ENCODE measurements at regions not wholly inside any gene's neighbourhood (a gene's known extent, or its start where the extent isn't known, plus 50 kb on each side); places are given as distances from the start of the nearest gene placed in this dataset.

GRCh38 chr14:97283841-97284240 lies 486.7 kb downstream of the VRK1 start (continued):
- TF ChIP-seq HOXA3 (CRISPR knock-in tag; IDR thresholded peaks at IDR 0.05) (no peak), ERF (CRISPR knock-in tag; IDR thresholded peaks at IDR 0.05) (no peak), PTBP1 (IDR thresholded peaks at IDR 0.05; ENCODE audit: low read depth, low read length, poor library complexity, severe bottlenecking) (no peak), ZFAT (CRISPR knock-in tag; conservative IDR thresholded peaks at IDR 0.05) (no peak), ZSCAN31 (CRISPR knock-in tag; IDR thresholded peaks at IDR 0.05; ENCODE audit: low read depth) (no peak), THRA (CRISPR knock-in tag; IDR thresholded peaks at IDR 0.05; ENCODE audit: borderline replicate concordance) (no peak)

GRCh38 chr14:97287956-97288355 lies 490.8 kb downstream of the VRK1 start:
- ATAC-seq (no peak), FAIRE-seq (no peak), DNase-seq (ENCODE audit: low spot score) (no peak)
- Histone ChIP-seq H4K20me1 (ENCODE audit: insufficient read depth, low read length) (no peaks in the 10 kb centered on the region), H3K79me2 (ENCODE audit: insufficient read depth, low read length) (no peaks in the 10 kb centered on the region), H3K9ac (ENCODE audit: insufficient read depth, low read depth, low read length) (no peak overlapping the region), H3K4me3 (replicated peaks in 1 of 3; ENCODE audit: insufficient read depth in 1 of 3, low read depth in 2 of 3, low read length in 3 of 3) (no peak overlapping the region), H3K36me3 (replicated peaks in 1 of 2; ENCODE audit: control insufficient read depth in 1 of 2, insufficient read depth in 2 of 2, low read length in 2 of 2) (no peaks in the 10 kb centered on the region), H2AFZ (ENCODE audit: low read length) (no peak overlapping the region), H3K27ac (ENCODE audit: extremely low read length, insufficient read depth, low read length) (no peak overlapping the region), H3K4me2 (ENCODE audit: low read depth, low read length) (no peak overlapping the region), H3K27me3 (ENCODE audit: control insufficient read depth in 1 of 2, insufficient read depth in 2 of 2, low read length in 2 of 2) (no peaks in the 10 kb centered on the region), H3K4me1 (ENCODE audit: insufficient read depth, low read length) (no peaks in the 10 kb centered on the region), H3K9me3 (ENCODE audit: low read length) (peaks cover 5% of the 10 kb centered on the region; the same call in 1 of the 2 replicates)
- POLR2A ChIA-PET, result no interaction called here
- intact Hi-C loops (cut with micrococcal nuclease; ENCODE audit: unreplicated experiment), result no loop called here
- BruUV-seq (replicated peaks), result no TSS peak
- WGBS (ENCODE audit: low lambda C conversion rate), result 4% methylated on average over 1 of the region's 1 CpG
- in situ Hi-C loops (cut with HindIII; ENCODE audit: extremely low pct_ligation_motif_present, low pct_unique_long_range_greater_than_20kb), result no loop called here
- CTCF ChIA-PET (ENCODE audit: low intra/inter-chr PET ratio, low total read pairs), result no interaction called here
- TF ChIP-seq SMAD9 (CRISPR knock-in tag; IDR thresholded peaks at IDR 0.05) (no peak), ZNF776 (CRISPR knock-in tag; IDR thresholded peaks at IDR 0.05) (no peak), ETS1 (CRISPR knock-in tag; IDR thresholded peaks at IDR 0.05) (no peak), SOX5 (CRISPR knock-in tag; IDR thresholded peaks at IDR 0.05; ENCODE audit: borderline replicate concordance) (no peak), RFX1 (IDR thresholded peaks at IDR 0.05) (no peak), TFE3 (CRISPR knock-in tag; IDR thresholded peaks at IDR 0.05) (no peak), PAWR (CRISPR knock-in tag; IDR thresholded peaks at IDR 0.05; ENCODE audit: borderline replicate concordance) (no peak), RAD51 (IDR thresholded peaks at IDR 0.05; ENCODE audit: borderline replicate concordance) (no peak), ZBTB4 (CRISPR knock-in tag; IDR thresholded peaks at IDR 0.05; ENCODE audit: borderline replicate concordance) (no peak), TSC22D2 (CRISPR knock-in tag; IDR thresholded peaks at IDR 0.05; ENCODE audit: borderline replicate concordance) (no peak), NFE2L2 (IDR thresholded peaks at IDR 0.05; ENCODE audit: low read length) (no peak), ZNF556 (CRISPR knock-in tag; IDR thresholded peaks at IDR 0.05; ENCODE audit: borderline replicate concordance) (no peak), GATAD2A (CRISPR knock-in tag; IDR thresholded peaks at IDR 0.05) (no peak)

All from HepG2 (cell line).